PC-9 (cell line): ENCODE measurements at regions not wholly inside any gene's neighbourhood (a gene's known extent, or its start where the extent isn't known, plus 50 kb on each side); places are given as distances from the start of the nearest gene placed in this dataset.

Experiments
- EZH2 ChIP-seq: fragments of 200-600 bp; sonication (generic); IDR thresholded peaks from 2 replicates; pipeline ENCODE4 v1.8.0; 2017; ENCODE audit warnings: antibody characterized with exemption, low read depth
- TF ChIP-seq, protein P1 (sequence below): fragments of 200-600 bp; sonication (generic); conservative IDR thresholded peaks from 2 replicates; pipeline ENCODE4 v1.6.1; 2017; ENCODE audit warnings: mixed run types, antibody characterized with exemption, mild to moderate bottlenecking, moderate library complexity

GRCh38 chr4:164379694-164380093 is 374.2 kb upstream of the SMIM31 start:
- TF ChIP-seq EZH2: no peak
- TF ChIP-seq, protein P1, sequence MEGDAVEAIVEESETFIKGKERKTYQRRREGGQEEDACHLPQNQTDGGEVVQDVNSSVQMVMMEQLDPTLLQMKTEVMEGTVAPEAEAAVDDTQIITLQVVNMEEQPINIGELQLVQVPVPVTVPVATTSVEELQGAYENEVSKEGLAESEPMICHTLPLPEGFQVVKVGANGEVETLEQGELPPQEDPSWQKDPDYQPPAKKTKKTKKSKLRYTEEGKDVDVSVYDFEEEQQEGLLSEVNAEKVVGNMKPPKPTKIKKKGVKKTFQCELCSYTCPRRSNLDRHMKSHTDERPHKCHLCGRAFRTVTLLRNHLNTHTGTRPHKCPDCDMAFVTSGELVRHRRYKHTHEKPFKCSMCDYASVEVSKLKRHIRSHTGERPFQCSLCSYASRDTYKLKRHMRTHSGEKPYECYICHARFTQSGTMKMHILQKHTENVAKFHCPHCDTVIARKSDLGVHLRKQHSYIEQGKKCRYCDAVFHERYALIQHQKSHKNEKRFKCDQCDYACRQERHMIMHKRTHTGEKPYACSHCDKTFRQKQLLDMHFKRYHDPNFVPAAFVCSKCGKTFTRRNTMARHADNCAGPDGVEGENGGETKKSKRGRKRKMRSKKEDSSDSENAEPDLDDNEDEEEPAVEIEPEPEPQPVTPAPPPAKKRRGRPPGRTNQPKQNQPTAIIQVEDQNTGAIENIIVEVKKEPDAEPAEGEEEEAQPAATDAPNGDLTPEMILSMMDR: no peak
